ENCODE measurements at regions not wholly inside any gene's neighbourhood (a gene's known extent, or its start where the extent isn't known, plus 50 kb on each side); places are given as distances from the start of the nearest gene placed in this dataset.

DNA sequence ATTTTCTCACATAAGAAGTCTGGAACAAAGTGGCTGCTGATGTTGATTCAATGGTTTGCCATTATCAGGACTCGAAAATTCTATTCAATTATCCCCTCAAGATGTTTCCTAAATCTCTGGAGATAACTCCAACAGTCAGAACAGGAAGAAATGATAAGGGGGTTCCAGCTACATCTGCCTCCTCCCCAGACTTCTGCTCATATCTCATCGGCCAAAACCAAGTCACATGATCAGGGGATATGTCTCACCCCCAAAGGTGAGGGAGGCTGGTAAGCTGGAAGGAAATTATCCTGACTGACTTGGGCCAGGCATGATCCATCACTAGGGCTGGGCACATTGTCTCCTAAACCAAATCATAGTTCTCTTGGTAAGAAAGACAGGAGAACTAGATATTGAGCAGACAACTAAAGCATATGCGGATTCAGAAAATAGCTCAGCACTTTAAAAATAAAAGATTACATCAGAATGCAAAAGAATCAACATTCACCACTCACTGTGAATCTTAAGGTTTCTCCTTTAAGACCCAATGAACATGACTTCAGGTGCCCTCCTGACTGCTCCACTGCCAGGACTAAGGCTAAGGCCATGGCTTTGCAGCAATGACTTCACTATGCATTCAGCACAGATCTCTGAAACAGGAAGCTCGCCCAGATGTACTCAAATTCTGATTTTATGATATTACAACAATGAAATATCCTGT is 306.3 kb downstream of the ENC1 start:
- no peak overlapping the region for H3K4me3 Mint-ChIP-seq
- H3K4me1 Mint-ChIP-seq (ENCODE audit: low read depth) = no peaks in the 10 kb centered on the region
- no peak for ATAC-seq
- no peak for DNase-seq
- no peaks in the 10 kb centered on the region for H3K36me3 Mint-ChIP-seq (ENCODE audit: insufficient read depth)
- H3K9me3 Mint-ChIP-seq = no peaks in the 10 kb centered on the region
- peaks cover 14% of the 10 kb centered on the region for H3K27me3 Mint-ChIP-seq (ENCODE audit: low read depth)

DNA sequence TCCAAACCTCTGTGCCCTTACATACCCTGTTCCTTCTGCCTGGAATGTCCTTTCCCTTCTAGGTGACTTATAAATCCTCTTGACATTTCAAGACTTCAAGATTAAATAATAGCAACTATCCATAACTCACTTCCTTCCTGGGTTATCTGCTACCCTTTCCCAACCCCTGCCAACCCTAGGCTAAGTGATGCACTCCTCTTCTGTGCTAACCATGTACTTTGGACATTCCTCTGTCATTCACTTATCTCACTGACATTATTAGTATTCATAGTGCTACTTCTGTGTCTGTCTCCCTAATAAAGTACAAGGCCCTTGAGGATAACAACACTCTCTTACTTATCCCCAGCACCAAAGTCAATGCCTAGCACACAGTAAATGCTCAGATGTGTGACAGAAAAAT is 307.1 kb downstream of the ENC1 start:
- DNase-seq (no peak), ATAC-seq (no peak)
- Mint-ChIP-seq H3K4me1 (ENCODE audit: low read depth) (no peaks in the 10 kb centered on the region), H3K36me3 (ENCODE audit: insufficient read depth) (no peaks in the 10 kb centered on the region), H3K4me3 (no peak overlapping the region), H3K27me3 (ENCODE audit: low read depth) (peaks cover 14% of the 10 kb centered on the region), H3K9me3 (no peaks in the 10 kb centered on the region)

DNA sequence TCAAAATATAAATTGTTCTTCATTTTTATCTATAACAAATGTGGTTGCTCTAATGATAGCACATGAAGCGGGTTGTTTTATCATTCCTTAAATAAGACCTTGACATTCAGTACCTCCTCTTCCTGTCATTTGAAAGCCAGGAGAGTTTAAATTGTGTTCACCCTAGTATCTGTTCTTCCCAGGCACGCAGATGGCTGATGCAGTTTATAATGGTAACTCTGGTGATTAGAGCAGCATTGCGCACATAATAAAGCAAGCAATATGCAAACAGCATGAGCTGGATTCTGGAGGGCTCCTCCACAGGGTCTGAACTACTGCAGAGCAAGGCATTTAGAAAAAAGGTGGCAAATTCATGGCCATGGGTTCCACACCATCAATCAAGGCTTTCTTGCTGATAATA is 307.8 kb downstream of the ENC1 start:
- H3K36me3 Mint-ChIP-seq (ENCODE audit: insufficient read depth) = no peaks in the 10 kb centered on the region
- no peak overlapping the region for H3K4me3 Mint-ChIP-seq
- ATAC-seq (no peak), DNase-seq (no peak)
- no peaks in the 10 kb centered on the region for H3K4me1 Mint-ChIP-seq (ENCODE audit: low read depth)
- peaks cover 13% of the 10 kb centered on the region for H3K27me3 Mint-ChIP-seq (ENCODE audit: low read depth)
- H3K9me3 Mint-ChIP-seq = no peaks in the 10 kb centered on the region

DNA sequence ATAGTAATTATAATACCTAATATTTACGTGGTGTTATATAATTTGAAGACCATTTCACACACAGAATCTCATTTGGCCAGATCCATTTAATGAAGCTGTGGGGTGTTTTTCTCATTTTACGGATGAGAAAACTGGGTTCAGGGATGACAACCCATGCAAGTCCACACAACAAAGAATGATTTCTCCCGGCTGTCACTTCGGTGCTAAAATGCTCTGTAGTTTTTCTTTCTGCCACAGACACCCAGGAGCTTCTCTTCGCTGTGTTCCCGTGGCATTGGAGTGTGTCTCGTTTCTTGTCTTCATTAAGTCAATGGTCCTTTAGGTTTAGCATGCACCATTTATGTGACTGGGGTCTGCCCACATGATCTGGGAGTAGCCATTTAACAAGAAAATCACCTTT is 308.5 kb downstream of the ENC1 start:
- peaks cover 5% of the 10 kb centered on the region for H3K4me1 Mint-ChIP-seq (ENCODE audit: low read depth)
- peaks cover 9% of the 10 kb centered on the region for H3K27me3 Mint-ChIP-seq (ENCODE audit: low read depth)
- H3K9me3 Mint-ChIP-seq = no peaks in the 10 kb centered on the region
- no peaks in the 10 kb centered on the region for H3K36me3 Mint-ChIP-seq (ENCODE audit: insufficient read depth)
- H3K4me3 Mint-ChIP-seq = no peak overlapping the region
- no peak for ATAC-seq
- DNase-seq = no peak

DNA sequence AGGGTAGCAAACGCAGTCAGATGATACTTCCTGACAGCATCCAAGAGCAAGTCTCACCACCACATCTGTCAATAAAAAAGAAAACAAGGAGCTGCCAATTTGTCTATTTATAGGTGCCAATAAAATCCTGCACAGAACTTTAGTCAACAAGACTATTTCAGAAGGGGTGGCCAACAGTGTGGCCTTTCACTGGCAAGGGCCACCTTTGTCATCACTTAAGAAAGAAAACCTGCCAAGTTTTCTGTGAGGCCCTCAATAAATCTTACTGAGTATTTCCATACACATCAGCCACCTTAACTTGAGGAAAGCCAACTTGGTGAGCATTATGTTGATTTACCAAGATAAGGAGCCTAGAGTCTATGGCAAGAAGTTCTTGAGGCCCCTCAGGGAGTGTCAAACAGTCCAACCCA is 312.3 kb downstream of the ENC1 start:
- H3K27me3 Mint-ChIP-seq (ENCODE audit: low read depth) = peaks cover 3% of the 10 kb centered on the region
- no peak for DNase-seq
- H3K9me3 Mint-ChIP-seq = no peaks in the 10 kb centered on the region

DNA sequence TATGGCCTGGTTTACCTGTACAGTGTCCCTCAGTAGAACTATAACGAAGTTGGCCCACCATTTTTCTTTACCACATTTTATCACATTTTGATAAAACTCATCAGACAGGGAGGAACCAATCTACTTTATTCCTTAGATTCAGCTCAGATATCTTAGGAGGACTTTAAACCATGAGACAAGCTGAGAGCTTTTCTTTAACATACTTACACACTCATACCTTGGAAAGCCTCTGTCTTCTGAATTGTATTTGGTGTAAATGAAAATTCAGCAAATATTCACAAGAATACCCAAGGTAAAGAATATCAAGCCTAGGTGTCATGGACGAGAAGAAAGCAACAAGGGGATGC is 313.2 kb downstream of the ENC1 start:
- H3K4me1 Mint-ChIP-seq (ENCODE audit: low read depth) = peaks cover 16% of the 10 kb centered on the region
- no peaks in the 10 kb centered on the region for H3K9me3 Mint-ChIP-seq
- H3K4me3 Mint-ChIP-seq = no peak overlapping the region
- no peak for DNase-seq
- ATAC-seq = no peak
- no peaks in the 10 kb centered on the region for H3K36me3 Mint-ChIP-seq (ENCODE audit: insufficient read depth)
- peaks cover 2% of the 10 kb centered on the region for H3K27me3 Mint-ChIP-seq (ENCODE audit: low read depth)

More for the DNA sequence above, 312.3 kb downstream of the ENC1 start:
- Mint-ChIP-seq H3K4me3 (no peak overlapping the region), H3K36me3 (ENCODE audit: insufficient read depth) (no peaks in the 10 kb centered on the region), H3K4me1 (ENCODE audit: low read depth) (peaks cover 16% of the 10 kb centered on the region)
- no peak for ATAC-seq

DNA sequence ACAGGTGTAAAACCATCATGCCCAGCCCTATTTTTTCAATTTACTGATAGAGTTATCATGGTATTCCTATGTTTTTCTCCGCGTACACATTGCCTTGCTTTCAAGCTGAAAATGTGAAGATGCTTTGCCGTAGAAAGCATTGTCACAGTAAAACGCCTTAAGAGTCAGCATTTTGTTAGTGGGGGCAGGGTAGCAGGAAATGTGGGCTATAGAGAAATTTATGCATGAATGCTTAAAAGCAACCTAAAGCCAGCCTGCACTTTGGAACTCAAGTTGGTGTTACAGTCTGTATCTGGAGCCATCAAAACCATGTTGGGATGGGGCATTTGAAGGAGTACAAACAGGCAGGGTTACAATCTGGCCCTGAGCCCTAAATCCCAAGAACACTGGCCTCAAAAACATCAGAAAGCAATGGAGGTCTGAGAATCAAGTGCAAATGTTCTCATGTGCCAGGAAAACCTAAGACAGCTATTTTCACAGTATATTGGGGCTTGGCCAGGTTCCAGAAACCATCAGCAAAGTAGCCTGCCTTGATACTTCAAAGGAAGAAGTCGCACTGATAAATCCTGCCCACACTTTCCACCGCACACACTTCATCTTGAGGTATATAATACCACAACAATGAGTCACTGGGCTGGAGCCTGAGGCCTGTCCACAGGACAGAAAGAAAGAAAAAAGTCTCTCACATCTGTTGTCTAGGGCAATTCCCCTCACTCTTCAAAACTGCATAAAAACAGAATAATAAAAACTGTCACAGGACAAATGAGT is 313.8 kb downstream of the ENC1 start:
- H3K36me3 Mint-ChIP-seq (ENCODE audit: insufficient read depth) = no peaks in the 10 kb centered on the region
- H3K27me3 Mint-ChIP-seq (ENCODE audit: low read depth) = peaks cover 2% of the 10 kb centered on the region
- no peak overlapping the region for H3K4me3 Mint-ChIP-seq
- H3K4me1 Mint-ChIP-seq (ENCODE audit: low read depth) = peaks cover 16% of the 10 kb centered on the region
- peak; percentile 83 to 95 for ATAC-seq
- DNase-seq = peak; percentile 11
- H3K9me3 Mint-ChIP-seq = no peaks in the 10 kb centered on the region

DNA sequence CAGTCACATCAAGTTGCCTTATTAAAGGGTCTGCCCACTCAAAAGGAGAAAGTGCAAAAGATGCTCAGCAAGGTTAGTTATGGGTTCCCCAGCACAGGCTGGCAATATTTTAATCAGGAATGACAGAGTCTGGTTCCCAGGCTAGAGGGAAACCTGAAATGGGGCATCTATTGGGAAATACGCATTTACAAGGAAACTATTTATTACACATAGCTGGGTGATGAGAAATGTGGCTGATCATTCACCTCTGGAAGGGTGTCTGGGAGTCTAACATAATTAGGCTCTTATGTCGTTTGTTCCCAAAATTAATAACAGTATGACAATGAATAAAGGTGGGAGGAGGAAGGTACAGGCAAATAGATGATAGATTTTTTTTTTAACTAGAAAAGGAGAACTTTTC is 314.7 kb downstream of the ENC1 start:
- Mint-ChIP-seq H3K4me3 (no peak overlapping the region), H3K9me3 (no peaks in the 10 kb centered on the region), H3K36me3 (ENCODE audit: insufficient read depth) (no peaks in the 10 kb centered on the region), H3K4me1 (ENCODE audit: low read depth) (peaks cover 16% of the 10 kb centered on the region), H3K27me3 (ENCODE audit: low read depth) (no peaks in the 10 kb centered on the region)
- no peak for DNase-seq
- ATAC-seq = no peak

DNA sequence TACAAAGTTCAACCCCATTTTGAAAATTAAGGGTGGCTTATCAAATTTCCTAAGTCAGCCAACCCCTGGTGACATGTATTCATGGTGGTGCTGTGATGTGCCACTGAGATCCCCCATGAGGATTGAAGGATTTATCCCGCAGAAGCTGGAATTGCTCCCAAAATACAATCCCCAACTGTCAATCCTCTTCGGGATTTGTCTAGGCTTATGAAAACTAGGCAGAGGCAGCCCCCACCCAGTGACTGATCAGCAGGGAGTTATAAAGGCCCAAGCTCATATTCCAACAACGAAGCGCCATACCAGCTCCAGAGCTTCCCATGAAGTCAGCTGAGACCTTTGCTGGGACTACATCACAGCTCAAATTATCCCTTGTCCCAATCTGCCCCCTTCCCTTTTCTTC is 316.0 kb downstream of the ENC1 start:
- no peaks in the 10 kb centered on the region for H3K36me3 Mint-ChIP-seq (ENCODE audit: insufficient read depth)
- no peaks in the 10 kb centered on the region for H3K27me3 Mint-ChIP-seq (ENCODE audit: low read depth)
- ATAC-seq (no peak), DNase-seq (no peak)
- no peaks in the 10 kb centered on the region for H3K9me3 Mint-ChIP-seq
- H3K4me1 Mint-ChIP-seq (ENCODE audit: low read depth) = peaks cover 16% of the 10 kb centered on the region
- no peak overlapping the region for H3K4me3 Mint-ChIP-seq

DNA sequence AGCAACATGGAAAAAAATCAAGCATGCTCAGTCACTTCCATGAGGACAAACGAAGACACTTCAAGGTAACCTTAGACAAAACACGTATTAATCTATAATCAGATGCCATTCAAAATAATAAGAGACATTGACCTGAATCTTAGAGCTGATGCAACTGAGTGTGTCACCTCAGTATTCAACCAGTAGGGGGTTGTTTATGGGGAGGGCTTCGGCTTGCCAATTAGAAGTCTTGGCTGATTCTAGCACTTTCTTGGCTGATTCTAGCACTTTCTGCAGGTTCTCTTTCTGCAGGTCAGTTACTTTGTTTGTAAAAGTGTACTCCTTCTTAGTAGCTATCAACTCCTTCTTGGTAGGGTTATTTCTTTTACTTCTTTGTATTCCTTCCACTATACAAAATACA is 317.6 kb downstream of the ENC1 start:
- H3K4me3 Mint-ChIP-seq = no peak overlapping the region
- peaks cover 20% of the 10 kb centered on the region for H3K4me1 Mint-ChIP-seq (ENCODE audit: low read depth)
- H3K36me3 Mint-ChIP-seq (ENCODE audit: insufficient read depth) = no peaks in the 10 kb centered on the region
- H3K27me3 Mint-ChIP-seq (ENCODE audit: low read depth) = no peaks in the 10 kb centered on the region
- no peaks in the 10 kb centered on the region for H3K9me3 Mint-ChIP-seq
- no peak for ATAC-seq
- DNase-seq = no peak

DNA sequence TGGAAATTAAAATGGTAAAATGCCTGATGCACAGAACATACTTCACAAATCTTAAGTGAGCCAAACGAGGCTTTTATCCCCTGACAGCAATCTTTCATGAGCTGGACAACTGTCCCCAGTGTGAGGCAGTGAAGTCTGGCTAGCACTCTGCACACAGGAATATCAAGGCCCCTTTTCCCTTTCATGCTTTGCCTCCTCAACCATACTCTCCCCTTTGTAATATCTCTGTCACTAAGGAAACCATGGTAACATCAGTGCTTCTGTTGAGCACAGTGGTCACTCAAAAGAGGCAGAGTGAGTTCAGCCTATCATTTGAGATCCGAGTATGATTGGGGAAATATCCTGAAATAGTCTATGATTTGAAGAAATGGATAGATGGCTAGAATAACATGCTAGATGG is 318.3 kb downstream of the ENC1 start:
- Mint-ChIP-seq H3K9me3 (no peaks in the 10 kb centered on the region), H3K36me3 (ENCODE audit: insufficient read depth) (no peaks in the 10 kb centered on the region), H3K4me3 (no peak overlapping the region), H3K4me1 (ENCODE audit: low read depth) (peaks cover 17% of the 10 kb centered on the region), H3K27me3 (ENCODE audit: low read depth) (no peaks in the 10 kb centered on the region)
- ATAC-seq (no peak), DNase-seq (no peak)

DNA sequence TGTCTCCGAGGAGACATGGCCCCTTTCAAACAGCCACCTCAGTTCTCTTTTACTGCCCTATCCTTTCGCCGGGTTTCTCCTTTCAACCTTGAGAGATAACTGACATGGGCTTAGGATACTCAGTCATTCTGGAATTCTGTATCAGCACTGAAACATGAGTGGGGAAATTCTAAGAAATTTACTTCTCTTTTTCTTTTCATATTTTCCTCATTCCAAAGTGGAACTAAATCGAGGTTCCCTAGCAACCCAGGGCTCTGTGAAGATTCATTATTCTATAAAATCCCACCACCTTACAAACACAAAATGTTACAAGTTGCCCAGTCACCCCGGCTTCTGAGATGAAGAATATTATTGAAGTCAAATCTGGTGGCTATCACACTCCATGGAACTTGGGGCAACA is 319.2 kb downstream of the ENC1 start:
- H3K4me3 Mint-ChIP-seq = no peak overlapping the region
- ATAC-seq = no peak
- no peak for DNase-seq
- H3K4me1 Mint-ChIP-seq (ENCODE audit: low read depth) = peaks cover 8% of the 10 kb centered on the region
- H3K27me3 Mint-ChIP-seq (ENCODE audit: low read depth) = no peaks in the 10 kb centered on the region
- no peaks in the 10 kb centered on the region for H3K36me3 Mint-ChIP-seq (ENCODE audit: insufficient read depth)
- H3K9me3 Mint-ChIP-seq = no peaks in the 10 kb centered on the region

DNA sequence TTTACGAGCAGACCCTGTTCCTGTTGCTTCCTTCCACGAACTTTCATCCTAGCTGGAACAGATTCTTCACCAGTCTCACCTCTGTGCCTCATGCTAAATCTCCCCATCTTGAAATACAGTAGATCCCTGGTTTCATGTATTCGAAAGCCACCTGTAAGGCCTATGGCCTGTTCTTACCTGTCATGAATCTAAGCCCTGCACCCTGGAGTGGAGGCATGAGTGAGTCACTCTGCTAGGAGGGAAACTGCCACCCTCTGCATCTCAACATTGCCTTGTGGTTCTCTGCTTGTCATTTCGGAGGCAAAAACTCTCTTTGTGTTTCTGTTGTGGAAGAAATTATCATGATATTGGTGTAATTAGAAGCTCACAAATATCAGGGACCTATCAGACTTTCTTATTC is 320.0 kb downstream of the ENC1 start:
- H3K9me3 Mint-ChIP-seq = no peaks in the 10 kb centered on the region
- H3K27me3 Mint-ChIP-seq (ENCODE audit: low read depth) = no peaks in the 10 kb centered on the region
- peaks cover 4% of the 10 kb centered on the region for H3K4me1 Mint-ChIP-seq (ENCODE audit: low read depth)
- no peak overlapping the region for H3K4me3 Mint-ChIP-seq
- no peak for DNase-seq
- ATAC-seq = no peak
- H3K36me3 Mint-ChIP-seq (ENCODE audit: insufficient read depth) = no peaks in the 10 kb centered on the region

DNA sequence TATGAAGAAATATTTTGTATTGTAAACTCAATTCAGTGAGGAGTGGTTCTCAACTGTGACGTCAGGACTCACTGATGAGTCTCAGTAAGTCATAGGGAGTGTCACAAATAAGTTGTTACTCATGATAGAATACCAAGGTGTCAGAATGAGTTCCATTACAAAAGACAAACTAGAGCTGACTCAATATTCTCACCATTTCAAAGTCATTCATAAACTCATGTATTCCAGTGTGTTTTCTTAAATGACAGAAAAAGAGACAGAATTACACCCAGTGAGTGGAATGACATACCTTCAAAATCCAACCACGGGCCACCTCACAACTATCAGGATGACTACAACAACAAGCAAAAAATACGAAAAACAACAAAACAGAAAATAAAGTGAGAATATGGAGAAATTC is 321.5 kb downstream of the ENC1 start:
- ATAC-seq = peak; percentile 65 to 77
- Mint-ChIP-seq H3K4me3 (no peak overlapping the region), H3K27me3 (ENCODE audit: low read depth) (peaks cover 4% of the 10 kb centered on the region), H3K36me3 (ENCODE audit: insufficient read depth) (no peaks in the 10 kb centered on the region), H3K9me3 (no peaks in the 10 kb centered on the region), H3K4me1 (ENCODE audit: low read depth) (peaks cover 4% of the 10 kb centered on the region)
- no peak for DNase-seq

DNA sequence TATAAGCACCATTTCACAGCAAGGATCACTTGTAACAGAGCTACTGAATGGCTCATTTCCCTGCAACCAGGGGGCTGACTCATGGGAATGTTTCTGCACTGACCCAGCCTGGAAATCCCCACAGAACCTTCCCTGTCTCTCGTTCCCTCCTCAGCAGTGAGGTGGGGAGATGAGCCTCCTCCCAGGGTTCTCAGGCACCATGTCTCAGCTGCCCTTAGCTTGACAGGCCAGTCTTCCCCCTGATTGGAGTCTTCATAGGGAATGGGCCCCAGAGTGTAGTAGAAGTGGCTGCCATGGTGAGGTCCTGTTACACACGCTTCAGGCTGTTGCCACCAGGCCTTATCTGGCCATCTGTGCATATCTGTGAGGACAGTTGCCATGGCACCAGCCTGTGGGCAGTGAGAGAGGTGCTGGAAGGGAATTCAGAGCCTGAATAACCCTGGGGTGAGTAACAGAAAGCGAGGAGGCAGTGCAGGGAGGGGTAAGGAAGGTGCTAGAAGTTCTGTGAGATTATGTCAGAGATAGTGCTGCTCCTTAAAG is 324.4 kb downstream of the ENC1 start:
- Mint-ChIP-seq H3K27me3 (ENCODE audit: low read depth) (peaks cover 15% of the 10 kb centered on the region), H3K4me1 (ENCODE audit: low read depth) (peaks cover 4% of the 10 kb centered on the region), H3K36me3 (ENCODE audit: insufficient read depth) (no peaks in the 10 kb centered on the region), H3K9me3 (no peaks in the 10 kb centered on the region), H3K4me3 (no peak overlapping the region)
- peak; percentile 58 to 68 for ATAC-seq
- no peak for DNase-seq
